ENCODE measurements at regions not wholly inside any gene's neighbourhood (a gene's known extent, or its start where the extent isn't known, plus 50 kb on each side); places are given as distances from the start of the nearest gene placed in this dataset.

DNA sequence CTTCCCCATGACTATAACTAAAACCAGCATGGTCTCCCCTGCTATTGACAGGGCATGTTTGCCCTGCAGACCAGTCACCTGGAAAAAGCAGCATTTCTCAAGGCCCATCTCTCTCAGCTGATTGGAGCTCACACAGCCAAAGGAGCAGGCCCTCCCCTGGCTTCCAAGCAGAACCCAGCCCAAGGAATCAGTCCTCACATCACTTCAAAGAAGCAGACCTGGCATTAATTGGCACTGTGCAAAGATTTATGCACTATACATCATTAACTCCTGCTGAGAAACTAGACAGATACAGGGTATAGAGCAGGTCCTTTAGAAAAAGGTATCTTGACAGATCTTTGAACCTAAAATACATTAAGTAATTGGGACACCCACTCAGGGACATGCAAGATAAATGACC, 323.8 kb upstream of the PPP2R3A start:
- no peaks in the 10 kb centered on the region for H3K36me3 ChIP-seq (ENCODE audit: low read depth)
- no peak overlapping the region for H3K4me3 ChIP-seq
- no peak for ATAC-seq
- intact Hi-C loops (cut with DNase I, micrococcal nuclease) = no loop called here
- no peak for DNase-seq
- H3K4me1 ChIP-seq (ENCODE audit: low read depth) = no peaks in the 10 kb centered on the region
- TF ChIP-seq, protein P1, sequence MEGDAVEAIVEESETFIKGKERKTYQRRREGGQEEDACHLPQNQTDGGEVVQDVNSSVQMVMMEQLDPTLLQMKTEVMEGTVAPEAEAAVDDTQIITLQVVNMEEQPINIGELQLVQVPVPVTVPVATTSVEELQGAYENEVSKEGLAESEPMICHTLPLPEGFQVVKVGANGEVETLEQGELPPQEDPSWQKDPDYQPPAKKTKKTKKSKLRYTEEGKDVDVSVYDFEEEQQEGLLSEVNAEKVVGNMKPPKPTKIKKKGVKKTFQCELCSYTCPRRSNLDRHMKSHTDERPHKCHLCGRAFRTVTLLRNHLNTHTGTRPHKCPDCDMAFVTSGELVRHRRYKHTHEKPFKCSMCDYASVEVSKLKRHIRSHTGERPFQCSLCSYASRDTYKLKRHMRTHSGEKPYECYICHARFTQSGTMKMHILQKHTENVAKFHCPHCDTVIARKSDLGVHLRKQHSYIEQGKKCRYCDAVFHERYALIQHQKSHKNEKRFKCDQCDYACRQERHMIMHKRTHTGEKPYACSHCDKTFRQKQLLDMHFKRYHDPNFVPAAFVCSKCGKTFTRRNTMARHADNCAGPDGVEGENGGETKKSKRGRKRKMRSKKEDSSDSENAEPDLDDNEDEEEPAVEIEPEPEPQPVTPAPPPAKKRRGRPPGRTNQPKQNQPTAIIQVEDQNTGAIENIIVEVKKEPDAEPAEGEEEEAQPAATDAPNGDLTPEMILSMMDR (IDR thresholded peaks at IDR 0.05) = no peak
- no peaks in the 10 kb centered on the region for H3K9me3 ChIP-seq

DNA sequence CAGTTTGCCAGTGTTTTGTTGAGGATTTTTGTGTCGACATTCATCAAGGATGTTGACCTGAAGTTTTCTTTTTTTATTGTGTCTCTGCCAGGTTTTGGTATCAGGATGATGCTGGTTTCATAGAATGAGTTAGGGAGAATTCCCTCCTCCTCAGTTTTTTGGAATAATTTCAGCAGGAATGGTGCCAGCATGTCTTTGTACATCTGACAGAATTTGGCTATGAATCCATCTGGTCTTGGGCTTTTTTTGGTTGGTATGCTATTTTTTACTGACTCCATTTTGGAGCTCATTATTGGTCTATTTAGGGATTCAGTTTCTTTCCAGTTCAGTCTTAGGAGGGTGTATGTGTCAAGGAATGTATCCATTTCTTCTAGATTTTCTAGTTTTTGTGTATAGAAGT, 320.0 kb upstream of the PPP2R3A start:
- Histone ChIP-seq H3K4me3 (no peak overlapping the region), H3K36me3 (ENCODE audit: low read depth) (no peaks in the 10 kb centered on the region), H3K4me1 (ENCODE audit: low read depth) (no peaks in the 10 kb centered on the region), H3K9me3 (no peaks in the 10 kb centered on the region)
- TF ChIP-seq, protein P1 (IDR thresholded peaks at IDR 0.05) = no peak
- DNase-seq (no peak), ATAC-seq (no peak)
- intact Hi-C loops (cut with DNase I, micrococcal nuclease) = no loop called here

DNA sequence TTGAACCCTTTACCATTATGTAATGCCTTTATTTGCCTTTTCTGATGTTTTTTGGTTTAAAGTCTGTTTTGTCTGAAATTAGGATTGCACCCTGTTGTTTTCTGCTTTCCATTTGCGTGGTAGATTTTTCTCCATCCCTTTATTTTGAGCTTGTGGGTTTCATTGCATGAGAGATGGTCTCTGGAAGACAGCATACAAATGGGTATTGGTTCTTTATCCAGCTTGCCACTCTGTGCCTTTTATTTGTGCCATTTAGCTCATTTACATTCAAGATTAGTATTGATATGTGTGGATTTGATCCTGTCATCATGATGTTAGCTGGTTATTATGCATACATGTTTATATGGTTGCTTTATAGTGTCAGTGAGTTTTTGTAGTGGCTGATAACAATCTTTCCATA, 318.7 kb upstream of the PPP2R3A start:
- Histone ChIP-seq H3K36me3 (ENCODE audit: low read depth) (no peaks in the 10 kb centered on the region), H3K4me3 (no peak overlapping the region), H3K4me1 (ENCODE audit: low read depth) (no peaks in the 10 kb centered on the region), H3K9me3 (no peaks in the 10 kb centered on the region)
- DNase-seq (no peak), ATAC-seq (no peak)
- TF ChIP-seq, protein P1 (IDR thresholded peaks at IDR 0.05) = no peak
- intact Hi-C loops (cut with DNase I, micrococcal nuclease) = no loop called here

DNA sequence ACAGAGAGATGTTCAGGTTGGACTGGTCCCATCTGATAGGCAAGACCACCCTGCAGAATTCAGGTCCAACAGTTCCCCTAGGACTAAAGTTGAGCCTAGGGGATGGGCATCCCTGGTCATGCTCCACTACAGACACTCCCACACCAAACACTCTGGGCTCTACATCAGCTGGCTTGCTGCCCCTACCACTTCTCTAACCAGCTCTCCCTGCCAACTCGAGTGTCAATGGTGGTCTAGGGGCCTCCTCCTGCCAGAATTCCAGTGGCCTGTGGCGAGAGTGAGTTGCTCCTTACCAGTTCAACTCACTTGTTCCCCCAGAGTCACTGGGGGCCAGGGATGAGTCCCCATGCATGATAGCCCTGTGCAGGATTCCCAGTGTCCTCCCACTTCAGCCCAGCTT, 316.2 kb upstream of the PPP2R3A start:
- DNase-seq = no peak
- ATAC-seq = no peak

DNA sequence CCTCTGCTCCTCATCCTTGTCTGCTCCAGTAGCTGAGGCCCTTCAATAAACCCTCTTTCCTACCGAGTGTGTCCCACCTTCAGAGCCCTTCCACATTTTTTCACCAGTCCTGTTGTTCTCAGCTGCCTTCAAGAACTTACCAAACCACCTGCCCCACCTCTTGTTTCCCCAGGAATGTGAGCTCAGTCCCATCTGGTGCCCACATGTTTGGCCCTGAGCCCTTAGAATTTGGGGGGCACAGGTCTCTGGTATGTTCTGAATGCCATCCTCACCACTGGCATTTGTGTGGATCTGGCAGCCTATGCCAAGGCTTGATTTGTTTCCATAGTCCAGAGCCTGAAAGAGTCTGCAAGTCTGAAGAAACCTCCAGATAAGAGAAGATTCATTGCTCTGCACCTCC, 315.2 kb upstream of the PPP2R3A start:
- ATAC-seq = no peak
- H3K9me3 ChIP-seq = no peaks in the 10 kb centered on the region
- no peaks in the 10 kb centered on the region for H3K36me3 ChIP-seq (ENCODE audit: low read depth)
- no peak overlapping the region for H3K4me3 ChIP-seq
- no peaks in the 10 kb centered on the region for H3K4me1 ChIP-seq (ENCODE audit: low read depth)
- intact Hi-C loops (cut with DNase I, micrococcal nuclease) = no loop called here
- DNase-seq = no peak
- TF ChIP-seq, protein P1 (IDR thresholded peaks at IDR 0.05) = no peak

More for the DNA sequence above, 316.2 kb upstream of the PPP2R3A start:
- TF ChIP-seq, protein P1 (IDR thresholded peaks at IDR 0.05) = no peak
- intact Hi-C loops (cut with DNase I, micrococcal nuclease) = no loop called here
- no peak overlapping the region for H3K4me3 ChIP-seq
- no peaks in the 10 kb centered on the region for H3K4me1 ChIP-seq (ENCODE audit: low read depth)
- H3K9me3 ChIP-seq = no peaks in the 10 kb centered on the region
- H3K36me3 ChIP-seq (ENCODE audit: low read depth) = no peaks in the 10 kb centered on the region

DNA sequence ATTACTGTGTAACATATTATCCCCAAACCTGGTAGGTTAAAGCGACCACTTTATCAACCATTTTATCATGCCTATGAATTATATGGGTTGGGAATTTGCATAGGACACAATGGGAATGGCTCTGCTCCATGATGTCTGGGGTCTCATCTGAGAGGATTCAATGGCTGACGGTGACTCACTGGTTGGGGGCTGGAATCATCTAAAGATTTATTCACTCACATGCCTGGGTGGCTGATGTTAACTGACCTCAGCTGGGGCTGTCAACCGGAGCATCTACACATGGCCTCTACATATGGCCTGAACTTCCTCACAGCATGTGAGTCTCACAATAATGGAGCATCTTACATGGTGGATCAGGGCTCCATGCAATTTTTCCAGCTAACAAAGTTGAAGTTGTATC, 313.1 kb upstream of the PPP2R3A start:
- DNase-seq = no peak

More for the DNA sequence above, 313.1 kb upstream of the PPP2R3A start:
- H3K36me3 ChIP-seq (ENCODE audit: low read depth) = no peaks in the 10 kb centered on the region
- no peak overlapping the region for H3K4me3 ChIP-seq
- TF ChIP-seq, protein P1 (IDR thresholded peaks at IDR 0.05) = no peak
- intact Hi-C loops (cut with DNase I, micrococcal nuclease) = no loop called here
- no peaks in the 10 kb centered on the region for H3K4me1 ChIP-seq (ENCODE audit: low read depth)
- no peaks in the 10 kb centered on the region for H3K9me3 ChIP-seq
- no peak for ATAC-seq

All from mucosa of descending colon (tissue), 3 donors.